Body of pancreas (tissue), 4 donors: ENCODE measurements at regions not wholly inside any gene's neighbourhood (a gene's known extent, or its start where the extent isn't known, plus 50 kb on each side); places are given as distances from the start of the nearest gene placed in this dataset.

ENCODE experiments used
- ATAC-seq: fragments of 150-250 bp; one replicate; pipeline ENCODE4 v1.9.1; 2016
- DNase-seq, 4 donors: peaks; one replicate each; pipeline ENCODE4 v3.0.0-alpha.2; 2019
- H3K27ac ChIP-seq, 4 donors: fragments of 200-600 bp; sonication (generic); 1 replicate in 3 of 4; 2 replicates in 1 of 4; pipeline versions ENCODE4 v1.5.1 to v1.6.1; 2016 to 2019; ENCODE audit warnings: mild to moderate bottlenecking in 1 of 4, mixed read lengths in 1 of 4, moderate library complexity in 1 of 4
- H3K27me3 ChIP-seq, 2 donors: fragments of 200-600 bp; sonication (generic); one replicate each; pipeline ENCODE4 v1.6.0; 2016; ENCODE audit warnings: mild to moderate bottlenecking in 1 of 2
- H3K36me3 ChIP-seq, 2 donors: fragments of 200-600 bp; sonication (generic); replicated peaks in 1 of 2; 2 replicates each; pipeline ENCODE4 v1.5.1; 2016; ENCODE audit warnings: low read depth in 2 of 2; ENCODE audit not compliant: insufficient read depth in 1 of 2
- H3K4me1 ChIP-seq: fragments of 200-600 bp; sonication (generic); one replicate; pipeline ENCODE4 v1.6.0; 2016
- H3K4me3 ChIP-seq, 2 donors: fragments of 200-600 bp; sonication (generic); 1 replicate in 1 of 2; 2 replicates in 1 of 2; pipeline ENCODE4 v1.5.1; 2016 to 2019
- H3K9me3 ChIP-seq, 3 donors: fragments of 200-600 bp; sonication (generic); 1 replicate in 2 of 3; 2 replicates in 1 of 3; pipeline ENCODE4 v1.5.1; 2016
- POLR2A ChIP-seq, 3 donors: fragments of 450-650 bp; IDR thresholded peaks; one replicate each; pipeline ENCODE4 v1.6.1; 2016; ENCODE audit warnings: antibody characterized with exemption in 3 of 3, mild to moderate bottlenecking in 2 of 3
- WGBS, 2 donors: methylation state at CpG; one replicate each; pipeline ENCODE4 v1.1.5; 2017; 5-methylcytosine and 5-hydroxymethylcytosine counted together
- intact Hi-C: fragments of 100-400 bp; cut with DNase I; formaldehyde crosslinking; loops from one replicate; pipeline ENCODE4 v1.15.1; 2023
- TF ChIP-seq, protein P1 (sequence below), 7 experiments: fragments of 450-650 bp in 4 of 7; fragments of 200-600 bp in 3 of 7; sonication (generic) in 3 of 7; IDR thresholded peaks; one replicate each; pipeline ENCODE4 v1.5.1; 2016 to 2019; ENCODE audit warnings: antibody characterized with exemption in 7 of 7

DNA sequence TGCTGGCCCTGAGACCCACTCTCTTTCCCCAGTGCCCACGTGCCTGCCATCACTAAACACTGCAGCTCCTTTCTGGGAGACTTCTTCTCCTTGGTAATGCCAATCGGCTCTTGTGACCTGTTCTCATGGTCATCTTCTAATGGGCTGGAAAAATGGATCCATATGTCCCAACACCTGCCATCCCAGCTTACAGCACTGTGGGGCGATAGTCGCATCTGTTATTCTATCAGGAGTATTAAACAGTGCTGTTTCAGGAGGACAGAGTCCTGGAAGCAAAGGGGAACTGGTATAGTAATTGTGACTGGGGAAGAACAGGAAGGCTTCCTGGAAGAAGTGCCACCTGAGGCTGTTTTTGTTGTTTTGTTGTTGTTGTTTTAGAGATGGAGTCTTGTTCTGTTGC lies 411.2 kb downstream of the GLRX3 start:
- TF ChIP-seq, protein P1, sequence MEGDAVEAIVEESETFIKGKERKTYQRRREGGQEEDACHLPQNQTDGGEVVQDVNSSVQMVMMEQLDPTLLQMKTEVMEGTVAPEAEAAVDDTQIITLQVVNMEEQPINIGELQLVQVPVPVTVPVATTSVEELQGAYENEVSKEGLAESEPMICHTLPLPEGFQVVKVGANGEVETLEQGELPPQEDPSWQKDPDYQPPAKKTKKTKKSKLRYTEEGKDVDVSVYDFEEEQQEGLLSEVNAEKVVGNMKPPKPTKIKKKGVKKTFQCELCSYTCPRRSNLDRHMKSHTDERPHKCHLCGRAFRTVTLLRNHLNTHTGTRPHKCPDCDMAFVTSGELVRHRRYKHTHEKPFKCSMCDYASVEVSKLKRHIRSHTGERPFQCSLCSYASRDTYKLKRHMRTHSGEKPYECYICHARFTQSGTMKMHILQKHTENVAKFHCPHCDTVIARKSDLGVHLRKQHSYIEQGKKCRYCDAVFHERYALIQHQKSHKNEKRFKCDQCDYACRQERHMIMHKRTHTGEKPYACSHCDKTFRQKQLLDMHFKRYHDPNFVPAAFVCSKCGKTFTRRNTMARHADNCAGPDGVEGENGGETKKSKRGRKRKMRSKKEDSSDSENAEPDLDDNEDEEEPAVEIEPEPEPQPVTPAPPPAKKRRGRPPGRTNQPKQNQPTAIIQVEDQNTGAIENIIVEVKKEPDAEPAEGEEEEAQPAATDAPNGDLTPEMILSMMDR (IDR thresholded peaks at IDR 0.05) = peak in 1 of 7 experiments; percentile 2
- TF ChIP-seq POLR2A (IDR thresholded peaks at IDR 0.05) = no peak
- no peak for DNase-seq
- Histone ChIP-seq H3K4me1 (no peaks in the 10 kb centered on the region), H3K27ac (no peak overlapping the region), H3K27me3 (peaks cover 0 to 6% of the 10 kb centered on the region in 2 donors), H3K36me3 (no peaks in the 10 kb centered on the region), H3K4me3 (no peak overlapping the region), H3K9me3 (no peaks in the 10 kb centered on the region)
- intact Hi-C loops = no loop called here
- no peak for ATAC-seq
- 28 to 35% methylated on average over 3 to 4 of the region's 4 CpGs for WGBS, 2 donors

DNA sequence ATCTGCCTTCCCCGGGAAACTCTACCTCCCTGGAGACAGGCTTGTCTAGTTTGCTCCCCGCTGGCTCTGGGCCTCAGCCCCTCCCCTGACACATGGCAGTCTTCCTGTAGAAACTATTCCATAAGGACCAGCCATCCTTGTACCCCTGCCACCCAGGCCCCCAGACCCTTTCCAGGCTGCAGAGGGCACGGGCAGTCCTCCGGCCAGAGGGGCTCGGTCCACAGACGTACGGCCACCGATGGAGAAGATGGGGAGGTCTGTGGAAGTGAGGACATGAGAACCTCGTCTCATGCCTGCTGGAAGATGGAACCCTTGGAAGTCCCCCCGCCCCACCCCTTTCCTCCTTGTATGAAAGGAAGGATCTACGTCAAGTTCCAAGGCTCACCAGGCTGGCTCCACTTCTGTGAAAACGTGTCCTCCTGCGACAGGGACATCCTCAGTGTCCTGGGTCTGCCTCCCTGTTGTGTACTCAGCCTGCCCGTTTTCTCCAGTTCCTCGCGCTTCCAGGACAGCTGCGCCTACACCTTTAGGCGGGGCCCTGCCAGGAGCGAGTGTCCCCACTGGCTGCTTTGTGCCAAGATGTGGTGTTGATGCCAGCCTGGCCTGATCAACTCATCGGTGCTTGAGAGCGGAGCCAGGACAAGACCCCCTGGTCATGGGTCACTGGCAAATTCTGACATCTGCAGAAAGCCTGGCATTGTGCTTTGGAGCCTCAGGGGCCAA lies 414.9 kb downstream of the GLRX3 start:
- no peak for DNase-seq
- Histone ChIP-seq H3K9me3 (no peaks in the 10 kb centered on the region), H3K36me3 (no peaks in the 10 kb centered on the region), H3K4me1 (no peaks in the 10 kb centered on the region), H3K4me3 (no peak overlapping the region), H3K27ac (no peak overlapping the region), H3K27me3 (peaks cover 0 to 6% of the 10 kb centered on the region in 2 donors)
- TF ChIP-seq, protein P1 (IDR thresholded peaks at IDR 0.05) = no peak
- no peak for TF ChIP-seq POLR2A (IDR thresholded peaks at IDR 0.05)
- 71% methylated on average over 21 of the region's 21 CpGs for WGBS, 2 donors
- ATAC-seq = no peak
- intact Hi-C loops = no loop called here

DNA sequence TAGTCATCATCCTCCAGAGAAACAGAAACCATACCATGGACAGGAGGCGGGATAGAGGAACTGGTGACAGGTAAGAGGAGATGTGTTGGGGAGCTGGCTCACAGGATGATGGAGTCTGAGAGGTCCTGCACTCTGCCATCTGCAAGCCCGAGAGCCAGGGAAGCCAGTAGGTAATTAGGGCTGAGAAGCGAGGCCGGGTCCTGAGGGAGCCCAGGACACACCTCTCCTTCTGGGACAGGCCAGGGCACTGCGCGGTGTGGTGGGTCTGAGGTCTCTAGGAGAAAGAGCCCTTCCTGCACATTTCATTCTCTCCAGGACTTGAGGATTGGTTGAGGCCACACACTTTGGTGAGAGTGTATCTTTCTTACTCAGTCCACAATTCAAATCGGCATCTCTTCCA lies 415.5 kb downstream of the GLRX3 start:
- no peak for TF ChIP-seq POLR2A (IDR thresholded peaks at IDR 0.05)
- TF ChIP-seq, protein P1 (IDR thresholded peaks at IDR 0.05) = no peak

DNA sequence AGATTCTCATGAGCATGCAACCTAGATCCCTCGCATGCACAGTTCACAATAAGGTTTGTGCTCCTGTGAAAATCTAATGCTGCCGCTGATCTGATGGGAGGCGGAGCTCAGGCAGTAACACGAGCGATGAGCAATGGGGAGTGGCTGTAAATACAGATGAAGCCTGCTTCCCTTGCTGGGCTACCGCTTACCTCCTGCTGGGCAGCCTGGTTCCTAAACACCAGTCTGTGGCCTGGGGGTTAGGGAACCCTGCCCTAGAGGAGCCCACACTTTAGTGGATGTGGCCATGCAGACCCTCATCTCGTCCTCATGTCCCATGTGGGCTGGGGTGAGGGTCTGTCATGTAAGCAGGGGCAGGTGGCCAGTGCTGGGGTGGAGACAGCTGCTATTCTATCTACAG lies 417.6 kb downstream of the GLRX3 start:
- TF ChIP-seq, protein P1 (IDR thresholded peaks at IDR 0.05) = no peak
- TF ChIP-seq POLR2A (IDR thresholded peaks at IDR 0.05) = no peak
- intact Hi-C loops = no loop called here
- H3K9me3 ChIP-seq = no peaks in the 10 kb centered on the region
- DNase-seq (no peak), ATAC-seq (no peak)
- no peak overlapping the region for H3K27ac ChIP-seq
- no peaks in the 10 kb centered on the region for H3K27me3 ChIP-seq
- WGBS, 2 donors = 42 to 58% methylated on average over 7 of the region's 7 CpGs
- H3K4me1 ChIP-seq = no peaks in the 10 kb centered on the region
- no peak overlapping the region for H3K4me3 ChIP-seq
- no peaks in the 10 kb centered on the region for H3K36me3 ChIP-seq

More for the DNA sequence above, 415.5 kb downstream of the GLRX3 start:
- Histone ChIP-seq H3K4me1 (no peaks in the 10 kb centered on the region), H3K9me3 (no peaks in the 10 kb centered on the region), H3K36me3 (no peaks in the 10 kb centered on the region), H3K27ac (no peak overlapping the region), H3K27me3 (peaks cover 0 to 6% of the 10 kb centered on the region in 2 donors), H3K4me3 (no peak overlapping the region)
- 73 to 82% methylated on average over 6 to 7 of the region's 7 CpGs for WGBS, 2 donors
- ATAC-seq (no peak), DNase-seq (no peak)
- intact Hi-C loops = no loop called here
